Prostate gland (tissue), 2 donors: ENCODE measurements at regions not wholly inside any gene's neighbourhood (a gene's known extent, or its start where the extent isn't known, plus 50 kb on each side); places are given as distances from the start of the nearest gene placed in this dataset.

Experiments
- DNase-seq: peaks from one replicate; pipeline ENCODE4 v3.0.0-alpha.2; 2019; ENCODE audit warnings: low spot score
- H3K27ac ChIP-seq, 2 donors: fragments of 200-600 bp; sonication (generic); 2 replicates each; pipeline ENCODE4 v1.5.1; 2017 to 2019
- H3K27me3 ChIP-seq: fragments of 200-600 bp; sonication (generic); replicated peaks from 2 replicates; pipeline ENCODE4 v1.5.1; 2019; ENCODE audit not compliant: insufficient read depth
- H3K36me3 ChIP-seq, 2 donors: fragments of 200-600 bp; sonication (generic); 1 replicate in 1 of 2; 2 replicates in 1 of 2; pipeline versions ENCODE4 v1.5.1 to v1.8.1; 2017 to 2019
- H3K4me1 ChIP-seq: fragments of 200-600 bp; sonication (generic); replicated peaks from 2 replicates; pipeline ENCODE4 v1.5.1; 2019
- H3K4me3 ChIP-seq, 2 donors: fragments of 200-600 bp; sonication (generic); 2 replicates each; pipeline ENCODE4 v1.5.1; 2017 to 2019
- H3K9me3 ChIP-seq: fragments of 200-600 bp; sonication (generic); 2 replicates; pipeline ENCODE4 v1.5.1; 2017
- CTCF ChIP-seq, 4 experiments: fragments of 200-600 bp in 2 of 4; fragments of 450-650 bp in 2 of 4; sonication (generic) in 2 of 4; IDR thresholded peaks; 1 replicate in 3 of 4; 2 replicates in 1 of 4; pipeline ENCODE4 v1.5.1; 2016 to 2019; ENCODE audit warnings: antibody characterized with exemption in 4 of 4, mild to moderate bottlenecking in 2 of 4, moderate library complexity in 2 of 4
- POLR2A ChIP-seq: fragments of 450-650 bp; IDR thresholded peaks from one replicate; pipeline ENCODE4 v1.6.1; 2016; ENCODE audit warnings: antibody characterized with exemption, mild to moderate bottlenecking
- POLR2AphosphoS5 ChIP-seq: sonication (generic); formaldehyde crosslinking; IDR thresholded peaks from one replicate; pipeline ENCODE4 v1.6.1; 2017; ENCODE audit warnings: antibody characterized with exemption
- WGBS: methylation state at CpG from one replicate; pipeline ENCODE4 v1.1.5; 2018; 5-methylcytosine and 5-hydroxymethylcytosine counted together
- intact Hi-C: fragments of 100-400 bp; cut with DNase I; formaldehyde crosslinking; loops from one replicate; pipeline ENCODE4 v1.14.2; 2022

GRCh38 chr4:179855469-179855868 is 2387.7 kb upstream of the TENM3 start:
- 88% methylated on average over 3 of the region's 3 CpGs for WGBS

GRCh38 chr4:179858221-179858620 is 2385.0 kb upstream of the TENM3 start:
- no peaks in the 10 kb centered on the region for H3K9me3 ChIP-seq
- no peaks in the 10 kb centered on the region for H3K36me3 ChIP-seq
- H3K4me3 ChIP-seq = no peak overlapping the region
- intact Hi-C loops = no loop called here
- H3K27me3 ChIP-seq = no peaks in the 10 kb centered on the region
- no peak for TF ChIP-seq POLR2A
- TF ChIP-seq CTCF (IDR thresholded peaks at IDR 0.05) = no peak
- TF ChIP-seq POLR2AphosphoS5 = no peak
- 86% methylated on average over 4 of the region's 4 CpGs for WGBS
- DNase-seq = no peak
- H3K27ac ChIP-seq = no peak overlapping the region
- no peaks in the 10 kb centered on the region for H3K4me1 ChIP-seq

More at GRCh38 chr4:179855469-179855868, 2387.7 kb upstream of the TENM3 start:
- TF ChIP-seq CTCF (IDR thresholded peaks at IDR 0.05) (no peak), POLR2A (no peak), POLR2AphosphoS5 (no peak)
- H3K4me1 ChIP-seq = no peaks in the 10 kb centered on the region
- intact Hi-C loops = no loop called here
- no peaks in the 10 kb centered on the region for H3K27me3 ChIP-seq
- no peak overlapping the region for H3K27ac ChIP-seq
- H3K4me3 ChIP-seq = no peak overlapping the region
- H3K9me3 ChIP-seq = no peaks in the 10 kb centered on the region
- no peak for DNase-seq
- no peaks in the 10 kb centered on the region for H3K36me3 ChIP-seq

GRCh38 chr4:179867300-179867878 is 2375.8 kb upstream of the TENM3 start:
- Histone ChIP-seq H3K27ac (no peak overlapping the region), H3K36me3 (no peaks in the 10 kb centered on the region), H3K4me1 (no peaks in the 10 kb centered on the region), H3K9me3 (no peaks in the 10 kb centered on the region), H3K27me3 (no peaks in the 10 kb centered on the region), H3K4me3 (no peak overlapping the region)
- TF ChIP-seq POLR2A (no peak), POLR2AphosphoS5 (no peak), CTCF (IDR thresholded peaks at IDR 0.05) (no peak)
- intact Hi-C loops = no loop called here
- 14% methylated on average over 6 of the region's 6 CpGs for WGBS
- DNase-seq = no peak

- H3K27ac ChIP-seq = no peak overlapping the region
- no peak for TF ChIP-seq POLR2A
- no peak for TF ChIP-seq POLR2AphosphoS5
- TF ChIP-seq CTCF (IDR thresholded peaks at IDR 0.05) = no peak
- H3K36me3 ChIP-seq = no peaks in the 10 kb centered on the region
- no peak overlapping the region for H3K4me3 ChIP-seq
- no peaks in the 10 kb centered on the region for H3K9me3 ChIP-seq
- H3K27me3 ChIP-seq = no peaks in the 10 kb centered on the region
- H3K4me1 ChIP-seq = no peaks in the 10 kb centered on the region
- DNase-seq = no peak
- intact Hi-C loops = no loop called here
- 67% methylated on average over 1 of the region's 1 CpG for WGBS
Measured at GRCh38 chr4:179871726-179872125, 2371.5 kb upstream of the TENM3 start.

GRCh38 chr4:179872755-179873154 is 2370.4 kb upstream of the TENM3 start:
- TF ChIP-seq POLR2AphosphoS5 (no peak), CTCF (IDR thresholded peaks at IDR 0.05) (no peak), POLR2A (no peak)
- WGBS = 64% methylated on average over 3 of the region's 3 CpGs
- Histone ChIP-seq H3K4me1 (no peaks in the 10 kb centered on the region), H3K9me3 (no peaks in the 10 kb centered on the region), H3K27ac (no peak overlapping the region), H3K36me3 (no peaks in the 10 kb centered on the region), H3K4me3 (no peak overlapping the region), H3K27me3 (no peaks in the 10 kb centered on the region)
- intact Hi-C loops = no loop called here
- DNase-seq = no peak
